ENCODE measurements at regions not wholly inside any gene's neighbourhood (a gene's known extent, or its start where the extent isn't known, plus 50 kb on each side); places are given as distances from the start of the nearest gene placed in this dataset.

DNA sequence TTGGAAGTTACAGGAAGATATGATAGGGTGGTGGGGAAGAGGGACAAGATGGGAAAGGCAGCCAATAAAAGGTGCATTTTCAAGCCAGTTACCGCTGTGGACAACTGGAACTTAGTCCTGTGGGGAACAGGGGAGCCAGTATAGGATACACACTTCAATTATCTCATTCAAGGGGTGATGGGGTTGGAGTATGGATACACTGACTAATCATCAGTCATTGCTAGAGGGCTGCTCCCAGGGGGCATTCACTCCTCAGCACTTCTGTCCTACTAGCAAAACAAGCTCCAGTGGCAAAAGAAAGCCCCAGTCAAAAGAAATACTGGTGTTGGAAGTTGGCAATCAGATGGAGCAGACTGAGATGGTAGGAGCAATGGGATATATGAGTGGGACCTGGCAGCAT lies 183.4 kb upstream of the GADL1 start:
- TF ChIP-seq CTCF (IDR thresholded peaks at IDR 0.05; ENCODE audit: insufficient read depth, low read depth, low read length), result no peak
- TF ChIP-seq EZH2 (IDR thresholded peaks at IDR 0.05; ENCODE audit: insufficient read depth, low read length), result no peak
